HEK293 (cell line): ENCODE measurements at regions not wholly inside any gene's neighbourhood (a gene's known extent, or its start where the extent isn't known, plus 50 kb on each side); places are given as distances from the start of the nearest gene placed in this dataset.

Source experiments
- GLI2 ChIP-seq: fragments of 450-650 bp; formaldehyde crosslinking; IDR thresholded peaks from 2 replicates; pipeline ENCODE4; 2017; ENCODE audit warnings: missing biosample characterization, missing genetic modification characterization, low read depth, borderline replicate concordance
- GLI4 ChIP-seq: fragments of 450-650 bp; formaldehyde crosslinking; IDR thresholded peaks from 2 replicates; pipeline ENCODE4 v1.5.1; 2016; ENCODE audit warnings: missing biosample characterization, missing genetic modification characterization
- KLF17 ChIP-seq: fragments of 450-650 bp; formaldehyde crosslinking; IDR thresholded peaks from 2 replicates; pipeline ENCODE4 v1.5.1; 2016; ENCODE audit warnings: missing biosample characterization, missing genetic modification characterization
- KLF7 ChIP-seq: fragments of 450-650 bp; formaldehyde crosslinking; IDR thresholded peaks from 2 replicates; pipeline ENCODE4 v1.5.1; 2016; ENCODE audit warnings: missing biosample characterization, missing genetic modification characterization, borderline replicate concordance
- PRDM1 ChIP-seq: fragments of 450-650 bp; formaldehyde crosslinking; IDR thresholded peaks from 2 replicates; pipeline ENCODE4; 2016; ENCODE audit warnings: missing biosample characterization, missing genetic modification characterization
- PRDM2 ChIP-seq: fragments of 450-650 bp; formaldehyde crosslinking; IDR thresholded peaks from 2 replicates; pipeline ENCODE4 v1.5.1; 2016; ENCODE audit warnings: missing biosample characterization, missing genetic modification characterization, borderline replicate concordance
- SCRT1 ChIP-seq: fragments of 450-650 bp; formaldehyde crosslinking; IDR thresholded peaks from 2 replicates; pipeline ENCODE4 v1.5.1; 2016; ENCODE audit warnings: missing biosample characterization, missing genetic modification characterization, borderline replicate concordance
- ZBTB7A ChIP-seq: fragments of 450-650 bp; formaldehyde crosslinking; IDR thresholded peaks from 2 replicates; pipeline ENCODE4 v1.5.1; 2016; ENCODE audit warnings: low read depth, missing biosample characterization, missing genetic modification characterization
- ZNF175 ChIP-seq: fragments of 450-650 bp; formaldehyde crosslinking; IDR thresholded peaks from 2 replicates; pipeline ENCODE4 v1.5.1; 2016; ENCODE audit warnings: missing biosample characterization, missing genetic modification characterization
- ZNF24 ChIP-seq: fragments of 450-650 bp; formaldehyde crosslinking; IDR thresholded peaks from 2 replicates; pipeline ENCODE4 v1.5.1; 2016; ENCODE audit warnings: missing biosample characterization, missing genetic modification characterization
- ZNF423 ChIP-seq: fragments of 450-650 bp; formaldehyde crosslinking; IDR thresholded peaks from 2 replicates; pipeline ENCODE4 v1.5.1; 2016; ENCODE audit warnings: missing biosample characterization, missing genetic modification characterization
- ZNF513 ChIP-seq: fragments of 450-650 bp; IDR thresholded peaks from 2 replicates; pipeline ENCODE4 v1.5.1; 2018; ENCODE audit warnings: missing biosample characterization, missing genetic modification characterization
- ZNF518A ChIP-seq: fragments of 450-650 bp; formaldehyde crosslinking; conservative IDR thresholded peaks from 2 replicates; pipeline ENCODE4 v1.5.1; 2016; ENCODE audit warnings: low read depth, missing biosample characterization, missing genetic modification characterization
- ZNF558 ChIP-seq: fragments of 450-650 bp; formaldehyde crosslinking; IDR thresholded peaks from 2 replicates; pipeline ENCODE4 v1.5.1; 2016; ENCODE audit warnings: missing biosample characterization, missing genetic modification characterization
- ZNF571 ChIP-seq: fragments of 450-650 bp; formaldehyde crosslinking; IDR thresholded peaks from 2 replicates; pipeline ENCODE4 v1.5.0; 2017; ENCODE audit warnings: missing biosample characterization, missing genetic modification characterization
- ZNF639 ChIP-seq: fragments of 450-650 bp; formaldehyde crosslinking; IDR thresholded peaks from 2 replicates; pipeline ENCODE4 v1.5.1; 2016; ENCODE audit warnings: missing biosample characterization, missing genetic modification characterization
- ZNF692 ChIP-seq: fragments of 450-650 bp; formaldehyde crosslinking; IDR thresholded peaks from 2 replicates; pipeline ENCODE4 v1.5.1; 2016; ENCODE audit warnings: missing biosample characterization, missing genetic modification characterization
- ZNF704 ChIP-seq: fragments of 450-650 bp; formaldehyde crosslinking; IDR thresholded peaks from 2 replicates; pipeline ENCODE4 v1.5.1; 2016; ENCODE audit warnings: missing biosample characterization, missing genetic modification characterization
- ZNF768 ChIP-seq: fragments of 450-650 bp; formaldehyde crosslinking; IDR thresholded peaks from 2 replicates; pipeline ENCODE4 v1.5.1; 2018; ENCODE audit warnings: missing biosample characterization, mild to moderate bottlenecking, missing genetic modification characterization
- ZNF791 ChIP-seq: fragments of 450-650 bp; formaldehyde crosslinking; IDR thresholded peaks from 2 replicates; pipeline ENCODE4 v1.5.1; 2016; ENCODE audit warnings: missing biosample characterization, missing genetic modification characterization
- ZNF837 ChIP-seq: fragments of 450-650 bp; formaldehyde crosslinking; IDR thresholded peaks from 2 replicates; pipeline ENCODE4 v1.5.1; 2016; ENCODE audit warnings: missing biosample characterization, missing genetic modification characterization

GRCh38 chr14:76961631-76962302 lies 66.7 kb downstream of the IRF2BPL start (continued):
- TF ChIP-seq PRDM1 (tag by site-specific recombination) (peak; percentile 89), ZNF692 (tag by site-specific recombination) (no peak), KLF7 (tag by site-specific recombination) (no peak), ZNF837 (tag by site-specific recombination) (no peak), ZBTB7A (tag by site-specific recombination) (no peak), ZNF518A (tag by site-specific recombination) (no peak), ZNF639 (no peak), ZNF24 (tag by site-specific recombination) (no peak), PRDM2 (tag by site-specific recombination) (no peak), KLF17 (tag by site-specific recombination) (no peak), ZNF571 (no peak), ZNF791 (no peak), GLI2 (tag by site-specific recombination) (no peak), SCRT1 (tag by site-specific recombination) (no peak), ZNF558 (no peak), ZNF175 (no peak), ZNF704 (tag by site-specific recombination) (no peak), ZNF423 (tag by site-specific recombination) (0 out of 2 replicates have a peak, but pooled peaks have one; percentile 12), ZNF768 (tag by site-specific recombination) (no peak), ZNF513 (tag by site-specific recombination) (no peak), GLI4 (tag by site-specific recombination) (no peak)
